SU-DHL-6 (cell line): ENCODE measurements at regions not wholly inside any gene's neighbourhood (a gene's known extent, or its start where the extent isn't known, plus 50 kb on each side); places are given as distances from the start of the nearest gene placed in this dataset.

Experiments used
- CTCF ChIP-seq: fragments of 200-600 bp; sonication (generic); IDR thresholded peaks from one replicate; pipeline ENCODE4 v1.5.1; 2017; ENCODE audit warnings: antibody characterized with exemption, mild to moderate bottlenecking, low read length, moderate library complexity; ENCODE audit not compliant: insufficient read depth, poor library complexity, severe bottlenecking
- EZH2phosphoT487 ChIP-seq: fragments of 200-600 bp; sonication (generic), shearing (Covaris generic); conservative IDR thresholded peaks from 2 replicates; pipeline ENCODE4 v1.6.1; 2018; ENCODE audit warnings: mild to moderate bottlenecking, antibody characterized with exemption, low read length, moderate library complexity, mixed read lengths

- no peak for TF ChIP-seq CTCF
- TF ChIP-seq EZH2phosphoT487: no peak
Measured at GRCh38 chr3:87349833-87350232, 73.4 kb upstream of the POU1F1 start.
